LHCN-M2 (cell line): ENCODE measurements at regions not wholly inside any gene's neighbourhood (a gene's known extent, or its start where the extent isn't known, plus 50 kb on each side); places are given as distances from the start of the nearest gene placed in this dataset.
"Not testable (repeated sequence)": the region's sequence is repeated elsewhere in the genome, so short reads cannot be mapped to it uniquely, and the experiment has no call there.

ENCODE experiments used
- DNase-seq: peaks from one replicate; pipeline ENCODE4 v3.0.0-alpha.2; 2012; ENCODE audit warnings: low read depth

- DNase-seq: no peak
Observed at GRCh38 chr6:115271434-115271833, 789.3 kb downstream of the FRK start.

- DNase-seq: no peak
Observed at GRCh38 chr6:115270953-115271352, 789.7 kb downstream of the FRK start.

- no peak for DNase-seq
Observed at GRCh38 chr6:115241373-115241772, 819.3 kb downstream of the FRK start.

- no peak for DNase-seq
Observed at GRCh38 chr6:115221198-115221597, 839.5 kb downstream of the FRK start.

- DNase-seq: no peak
Observed at GRCh38 chr6:115220551-115221159, 840.0 kb downstream of the FRK start.

GRCh38 chr6:115219645-115220044 lies 841.0 kb downstream of the FRK start:
- DNase-seq: no peak

- DNase-seq: no peak
Observed at GRCh38 chr6:115216835-115217234, 843.9 kb downstream of the FRK start.

- no peak for DNase-seq
Observed at GRCh38 chr6:115214283-115214682, 846.4 kb downstream of the FRK start.

GRCh38 chr6:115203381-115203780 lies 857.3 kb downstream of the FRK start:
- no peak for DNase-seq

GRCh38 chr6:115194981-115195638 lies 852.3 kb upstream of the HS3ST5 start:
- DNase-seq: no peak

- DNase-seq: no peak
Observed at GRCh38 chr6:115191989-115192388, 849.2 kb upstream of the HS3ST5 start.

GRCh38 chr6:115190534-115190933 lies 847.7 kb upstream of the HS3ST5 start:
- no peak for DNase-seq

GRCh38 chr6:115175456-115175855 lies 832.6 kb upstream of the HS3ST5 start:
- not testable (repeated sequence) for DNase-seq

- DNase-seq: not testable (repeated sequence)
Observed at GRCh38 chr6:115165912-115166311, 823.1 kb upstream of the HS3ST5 start.

- no peak for DNase-seq
Observed at GRCh38 chr6:115159733-115160132, 816.9 kb upstream of the HS3ST5 start.

GRCh38 chr6:115137910-115138309 lies 795.1 kb upstream of the HS3ST5 start:
- no peak for DNase-seq

- DNase-seq: no peak
Observed at GRCh38 chr6:115133790-115134189, 791.0 kb upstream of the HS3ST5 start.

- DNase-seq: no peak
Observed at GRCh38 chr6:115131709-115132490, 789.1 kb upstream of the HS3ST5 start.

- not testable (repeated sequence) for DNase-seq
Observed at GRCh38 chr6:115121513-115121912, 778.7 kb upstream of the HS3ST5 start.

GRCh38 chr6:115120391-115120790 lies 777.6 kb upstream of the HS3ST5 start:
- no peak for DNase-seq

- no peak for DNase-seq
Observed at GRCh38 chr6:115091461-115091860, 748.6 kb upstream of the HS3ST5 start.

GRCh38 chr6:115078555-115078954 lies 735.7 kb upstream of the HS3ST5 start:
- DNase-seq: no peak

GRCh38 chr6:115071962-115072361 lies 729.1 kb upstream of the HS3ST5 start:
- peak; percentile 34 for DNase-seq
